Ureter (tissue), 1 donor: ENCODE measurements at regions not wholly inside any gene's neighbourhood (a gene's known extent, or its start where the extent isn't known, plus 50 kb on each side); places are given as distances from the start of the nearest gene placed in this dataset.

Source experiments
- DNase-seq: peaks from one replicate; pipeline ENCODE4 v3.0.0-alpha.2; 2020; ENCODE audit warnings: low spot score
- donor health status: DM: yes; HTN: yes; CAD: no.

DNA sequence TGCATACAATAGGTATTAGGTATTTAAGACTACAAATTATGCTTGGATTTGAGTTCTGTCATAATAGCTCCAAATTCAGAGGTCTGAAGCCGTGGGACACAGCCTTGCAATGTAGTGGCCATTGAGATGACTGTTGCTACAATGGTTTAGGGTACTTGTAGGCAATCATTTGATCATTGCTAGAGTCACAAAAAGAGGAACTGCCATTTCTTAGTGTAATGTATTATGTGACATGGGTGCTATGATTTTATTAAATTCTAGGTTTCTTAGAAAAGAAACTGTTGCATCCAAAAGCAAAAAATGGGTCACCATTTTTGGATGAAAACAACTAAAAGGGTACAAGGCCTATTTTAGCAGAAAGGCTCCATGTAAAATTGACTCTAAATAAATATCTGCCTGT, 129.9 kb upstream of the ZNF644 start:
- no peak for DNase-seq

DNA sequence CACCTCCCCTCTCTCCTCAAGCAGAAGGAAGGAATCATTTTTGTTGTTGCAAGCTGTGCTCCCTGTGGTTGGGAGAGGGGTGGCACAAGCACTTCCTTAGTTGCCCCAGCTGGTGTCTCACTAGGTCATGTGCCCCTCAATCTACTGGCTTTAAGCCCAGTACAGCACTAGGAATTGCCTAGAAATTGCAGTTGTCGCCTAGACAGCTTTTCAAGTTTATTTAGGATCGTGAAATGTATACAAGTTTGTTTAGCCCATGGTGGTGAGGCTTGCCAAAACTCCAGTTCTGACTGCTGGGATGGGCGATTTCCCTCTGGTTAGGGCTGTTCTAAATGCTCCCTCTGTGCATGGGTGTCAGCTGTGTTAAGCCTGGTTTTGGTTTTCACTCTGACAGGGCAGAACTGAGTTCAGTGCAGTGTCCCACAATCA, 126.8 kb upstream of the ZNF644 start:
- no peak for DNase-seq

DNA sequence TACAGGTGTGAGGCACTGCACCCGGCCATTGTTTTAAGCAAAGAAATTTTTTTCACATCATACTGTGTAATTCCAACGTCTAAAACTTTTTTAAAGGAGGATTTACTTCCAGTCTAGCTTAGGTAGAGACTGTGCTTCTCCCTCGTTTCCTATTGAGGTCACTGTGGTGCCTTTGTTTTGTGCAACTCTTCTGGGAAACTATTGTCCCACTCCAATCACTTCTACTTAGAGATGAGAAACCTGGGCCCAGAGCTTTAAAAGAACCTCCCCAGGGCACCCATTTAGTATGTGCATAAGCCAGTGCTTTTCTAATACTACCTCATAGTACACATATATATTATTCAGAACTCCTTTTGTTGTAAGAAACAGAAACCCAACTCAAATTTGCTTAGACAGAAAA, 120.0 kb upstream of the ZNF644 start:
- DNase-seq: no peak

DNA sequence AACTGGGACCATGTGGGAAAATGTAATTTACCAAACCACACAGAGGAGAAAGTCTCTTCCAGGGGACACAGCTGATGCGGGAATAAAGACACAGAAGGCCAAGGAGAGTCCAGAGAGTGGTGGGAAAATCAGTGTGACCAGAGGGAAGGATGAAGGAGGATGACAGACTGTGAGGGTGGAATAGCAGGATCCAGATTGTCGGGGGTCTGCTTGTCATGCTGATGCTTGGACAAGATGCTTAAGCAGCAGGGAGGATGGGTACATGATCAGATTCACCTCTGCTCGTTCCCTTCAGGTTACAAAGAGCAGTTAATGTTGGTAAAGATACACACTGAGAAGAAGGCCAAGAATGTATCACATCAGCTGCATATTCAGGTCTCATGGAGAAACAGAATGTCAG, 117.1 kb upstream of the ZNF644 start:
- no peak for DNase-seq

DNA sequence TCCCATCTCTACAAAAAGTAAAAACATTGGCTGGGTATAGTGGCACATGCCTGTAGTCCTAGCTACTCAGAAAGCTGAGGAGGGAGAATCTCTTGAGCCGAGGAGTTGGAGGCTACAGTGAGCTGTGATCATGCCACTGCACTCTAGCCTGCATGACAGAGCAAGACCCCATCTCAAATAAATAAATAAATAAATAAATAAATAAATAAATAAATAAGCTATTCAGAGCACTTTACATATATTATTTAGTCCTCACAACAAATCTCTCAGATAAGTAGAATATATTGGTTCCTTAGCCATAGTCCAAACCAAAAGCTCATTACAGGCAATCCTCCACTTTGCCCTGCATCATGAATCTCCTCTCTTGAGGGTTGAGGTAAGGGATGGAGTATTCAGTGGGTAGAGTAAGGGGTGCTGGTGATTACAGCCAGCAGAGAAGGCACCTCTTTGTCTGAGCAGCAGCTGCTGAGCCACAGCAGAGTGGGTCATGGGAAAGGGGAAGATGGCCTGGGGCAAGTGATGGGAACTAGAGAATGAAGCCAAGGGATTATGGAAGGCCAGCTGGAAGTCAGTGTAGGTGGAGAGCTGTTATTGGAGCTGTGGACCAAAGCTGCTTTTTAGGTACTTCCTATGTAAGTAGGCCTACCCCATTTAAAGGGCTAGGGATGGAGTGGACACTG, 115.5 kb upstream of the ZNF644 start:
- DNase-seq: no peak

DNA sequence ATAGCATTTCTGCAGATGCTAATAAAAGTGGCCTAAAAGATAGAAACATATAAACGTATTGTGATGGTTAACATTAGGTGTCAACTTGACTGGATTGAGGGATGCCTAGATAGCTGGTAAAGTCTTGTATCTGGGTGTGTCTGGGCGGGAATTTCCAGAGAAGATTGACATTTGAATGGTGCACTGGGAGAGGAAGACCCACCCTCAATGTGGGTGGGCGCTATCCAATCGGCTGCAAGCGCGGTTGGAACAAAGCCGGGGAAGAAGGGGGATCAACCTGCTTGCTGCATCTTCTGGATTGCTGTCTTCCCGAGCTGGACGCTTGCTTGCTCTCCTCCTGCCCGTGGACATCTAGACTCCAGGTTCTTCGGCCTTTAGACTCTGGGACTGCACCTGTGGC, 114.0 kb upstream of the ZNF644 start:
- no peak for DNase-seq

DNA sequence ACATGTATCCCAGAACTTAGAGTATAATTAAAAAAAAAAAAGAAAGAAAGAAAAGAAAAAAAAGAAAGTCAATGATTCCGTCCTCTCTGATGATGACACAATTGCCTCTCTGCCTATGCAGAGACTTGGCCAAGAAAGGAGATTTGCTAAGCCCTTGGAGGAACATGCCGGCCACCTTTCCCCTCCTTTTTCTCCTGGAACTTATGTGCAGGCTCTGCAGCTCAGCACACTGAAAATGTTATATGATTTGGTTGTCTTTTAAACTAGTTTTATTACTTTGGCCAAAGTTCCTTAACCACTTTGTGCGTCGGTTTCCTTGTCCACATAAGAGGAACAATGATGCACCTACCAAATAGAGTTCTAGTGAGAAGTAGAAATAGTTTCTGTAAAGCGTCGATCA, 111.4 kb upstream of the ZNF644 start:
- no peak for DNase-seq

DNA sequence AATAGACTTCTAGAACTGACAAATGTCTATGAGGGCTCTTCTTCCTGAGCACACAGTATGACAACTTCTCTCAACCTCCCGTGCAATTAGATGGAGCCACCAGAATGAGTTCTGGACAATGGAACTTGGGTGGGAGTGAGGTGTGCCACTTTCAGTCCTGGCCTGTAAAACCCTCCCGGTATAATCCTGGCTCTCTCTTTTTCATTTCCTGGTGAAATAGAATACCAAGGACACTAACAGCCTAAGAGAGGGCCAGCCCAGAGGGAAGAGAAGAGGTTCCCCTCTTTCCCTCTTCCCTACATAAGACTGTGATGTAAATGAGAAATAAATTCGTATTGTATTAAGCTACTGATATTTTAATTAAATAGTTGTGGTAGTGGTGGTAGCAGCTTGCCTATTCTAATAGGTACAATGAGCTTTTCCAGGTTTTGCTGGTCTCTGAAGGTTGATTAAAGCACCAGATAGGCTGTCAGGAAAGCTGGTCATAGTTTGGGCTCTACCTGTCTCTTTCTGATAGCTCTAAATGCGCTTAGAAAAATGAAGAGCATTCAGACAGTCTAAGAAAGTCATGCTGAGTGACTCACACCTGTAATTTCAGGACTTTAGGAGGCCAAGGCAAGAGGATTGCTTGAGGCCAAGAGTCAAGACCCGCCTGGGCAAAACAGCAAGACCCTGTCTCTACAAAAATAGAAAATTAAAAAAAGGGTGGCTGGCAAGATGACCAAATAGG, 108.6 kb upstream of the ZNF644 start:
- no peak for DNase-seq

- DNase-seq: no peak
These were observed 107.6 kb upstream of the ZNF644 start for GRCh38 chr1:91129458-91129857.

- no peak for DNase-seq
These were observed 107.2 kb upstream of the ZNF644 start for GRCh38 chr1:91129017-91129416.

- DNase-seq: no peak
These were observed 103.2 kb upstream of the ZNF644 start for GRCh38 chr1:91124989-91125417.

- DNase-seq: no peak
These were observed 102.6 kb upstream of the ZNF644 start for GRCh38 chr1:91124290-91124985.

GRCh38 chr1:91123773-91124172, 101.9 kb upstream of the ZNF644 start:
- no peak for DNase-seq

GRCh38 chr1:91123319-91123718, 101.5 kb upstream of the ZNF644 start:
- DNase-seq: no peak

DNA sequence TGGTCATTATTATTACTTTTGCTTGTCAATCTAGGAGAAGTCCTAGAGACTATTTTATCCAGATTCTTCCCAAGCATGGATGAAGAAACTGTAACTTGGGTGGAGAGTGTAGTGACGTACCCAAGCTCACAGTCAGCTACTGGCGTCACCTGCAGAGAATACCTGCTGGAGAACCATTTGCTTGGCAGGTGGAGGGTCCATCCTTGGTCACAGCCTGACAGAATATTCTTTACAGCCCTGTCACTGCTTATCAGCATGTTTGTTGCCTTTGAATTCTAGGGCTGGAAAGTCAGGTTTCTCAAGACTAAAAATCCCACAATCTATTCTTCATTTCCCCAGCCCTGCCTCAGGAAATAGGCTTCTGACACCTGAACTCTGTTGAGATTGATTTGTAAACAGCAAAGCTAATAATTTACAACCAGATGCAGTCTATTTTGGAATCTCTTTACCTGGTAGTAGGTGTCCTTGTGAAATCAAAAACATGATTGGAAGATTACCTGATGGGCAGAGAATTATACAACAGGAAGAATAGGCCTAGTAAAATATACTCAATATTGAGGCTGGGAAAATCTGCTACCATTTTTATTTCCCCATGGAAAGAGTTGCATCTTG, 100.4 kb upstream of the ZNF644 start:
- DNase-seq: no peak

- no peak for DNase-seq
These were observed 99.5 kb upstream of the ZNF644 start for GRCh38 chr1:91121366-91121765.

GRCh38 chr1:91120936-91121335, 99.1 kb upstream of the ZNF644 start:
- no peak for DNase-seq

DNA sequence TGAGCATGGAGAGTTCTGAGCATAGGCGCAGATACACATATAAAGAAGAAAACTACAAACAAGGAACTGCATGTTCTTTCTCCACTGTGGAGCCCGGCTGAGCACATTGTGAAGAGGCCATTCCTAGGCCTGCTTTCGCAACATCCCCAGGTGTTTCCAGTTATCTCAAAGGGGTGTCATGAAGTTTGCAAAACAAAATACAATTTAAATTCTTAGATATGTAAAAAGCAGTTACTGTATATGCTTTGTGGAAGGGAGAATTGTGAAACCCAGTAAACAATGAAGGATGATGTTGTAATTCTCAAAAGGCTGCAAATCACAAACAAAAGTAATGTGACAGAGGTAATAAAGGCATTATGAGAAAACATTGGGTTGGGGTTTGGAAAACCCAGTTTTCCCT, 98.6 kb upstream of the ZNF644 start:
- DNase-seq: no peak

DNA sequence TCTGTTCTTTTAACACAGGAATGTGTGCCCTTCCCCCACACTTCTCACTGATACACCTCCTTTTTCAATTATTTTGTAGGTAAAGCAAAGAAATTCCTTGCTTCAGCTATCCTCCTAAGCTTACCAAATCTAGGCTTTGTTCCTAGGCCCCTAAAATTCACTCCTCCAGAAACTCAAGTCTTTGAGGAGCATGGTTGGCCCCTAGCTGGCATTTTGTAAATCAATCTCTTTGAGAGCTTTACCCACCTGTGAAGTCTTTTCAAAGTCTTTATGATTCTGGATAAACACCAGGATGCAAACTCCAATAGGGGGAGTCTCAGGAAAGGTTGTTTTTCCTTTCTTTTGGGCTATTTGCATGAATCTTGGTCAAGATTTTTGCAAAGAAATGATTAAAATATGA, 82.9 kb upstream of the ZNF644 start:
- DNase-seq: no peak

DNA sequence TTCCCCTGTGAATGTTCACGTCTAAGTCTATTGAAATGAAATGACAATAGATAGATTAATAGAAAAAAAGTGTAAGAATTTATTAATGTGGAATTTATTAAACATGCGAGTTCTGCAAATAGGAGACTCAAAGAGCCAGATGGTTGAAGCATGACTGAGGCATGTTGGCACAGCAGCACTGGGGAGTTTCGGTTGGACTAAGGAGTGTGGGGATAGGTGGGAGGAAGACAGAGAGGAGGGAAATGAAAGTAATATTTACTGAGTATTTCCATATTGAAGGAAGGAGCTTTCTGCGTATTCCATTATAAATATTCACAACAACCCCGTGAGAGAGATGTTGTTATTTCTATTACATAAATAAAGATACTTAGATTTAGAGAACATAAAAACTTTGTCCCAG, 79.5 kb upstream of the ZNF644 start:
- DNase-seq: no peak

GRCh38 chr1:91099746-91100621, 78.1 kb upstream of the ZNF644 start:
- no peak for DNase-seq
